Kidney (tissue), 13 donors: ENCODE measurements at regions not wholly inside any gene's neighbourhood (a gene's known extent, or its start where the extent isn't known, plus 50 kb on each side); places are given as distances from the start of the nearest gene placed in this dataset.
"Not testable (repeated sequence)": the region's sequence is repeated elsewhere in the genome, so short reads cannot be mapped to it uniquely, and the experiment has no call there.

ENCODE experiments used
- DNase-seq, 5 donors: peaks; one replicate each; pipeline ENCODE4 v3.0.0-alpha.2; 2013 to 2020
- FAIRE-seq: peaks from 2 replicates; lab custom pipeline; 2012; peaks lifted over from hg19 to GRCh38; lab: Jason Lieb, UNC
- H3K27ac ChIP-seq, 2 donors: one replicate each; pipeline ENCODE4 v1.7.0; 2013; ENCODE audit warnings: low read depth in 2 of 2, low read length in 2 of 2, inconsistent platforms in 1 of 2
- H3K27me3 ChIP-seq: one replicate; pipeline ENCODE4 v1.7.1; 2013; ENCODE audit warnings: low read length, inconsistent platforms; ENCODE audit not compliant: control insufficient read depth, insufficient read depth
- H3K36me3 ChIP-seq, 3 donors: one replicate each; pipeline versions ENCODE4 v1.7.0 to v1.7.1; 2013; ENCODE audit warnings: low read length in 3 of 3, control low read depth in 1 of 3, inconsistent platforms in 1 of 3; ENCODE audit not compliant: insufficient read depth in 3 of 3, control insufficient read depth in 2 of 3
- H3K4me1 ChIP-seq, 3 donors: one replicate each; pipeline versions ENCODE4 v1.7.0 to v1.7.1; 2013; ENCODE audit warnings: low read length in 3 of 3, inconsistent platforms in 1 of 3, low read depth in 1 of 3; ENCODE audit not compliant: control insufficient read depth in 2 of 3, insufficient read depth in 2 of 3
- H3K4me3 ChIP-seq, 3 donors: one replicate each; pipeline versions ENCODE4 v1.7.0 to v1.8.1; 2013; ENCODE audit warnings: low read length in 3 of 3, control low read depth in 1 of 3, inconsistent platforms in 1 of 3
- H3K9ac ChIP-seq, 3 donors: one replicate each; pipeline versions ENCODE4 v1.7.0 to v1.7.1; 2013; ENCODE audit warnings: low read length in 3 of 3, control low read depth in 1 of 3, inconsistent platforms in 1 of 3
- H3K9me3 ChIP-seq, 3 donors: one replicate each; pipeline versions ENCODE4 v1.7.0 to v1.7.1; 2013; ENCODE audit warnings: low read length in 3 of 3, control low read depth in 1 of 3, inconsistent platforms in 1 of 3; ENCODE audit not compliant: control insufficient read depth in 2 of 3, insufficient read depth in 1 of 3
- intact Hi-C: fragments of 100-400 bp; cut with DNase I; formaldehyde crosslinking; loops from one replicate; pipeline ENCODE4 v1.11.1; 2022
- TF ChIP-seq, protein P1 (sequence below): IDR thresholded peaks from 3 replicates; pipeline ENCODE4 v1.5.1; 2012; ENCODE audit warnings: mild to moderate bottlenecking, moderate library complexity, borderline replicate concordance; ENCODE audit not compliant: insufficient read depth; ENCODE audit errors: extremely low read depth
- donor health status: control.
- donor health status: control.
- donor health status: control.
- donor health status: control.
- donor health status: control.
- donor health status: DM: yes; HTN: yes; CAD: no.
- donor health status: Normal renal cell carcinoma (clear cell type).

DNA sequence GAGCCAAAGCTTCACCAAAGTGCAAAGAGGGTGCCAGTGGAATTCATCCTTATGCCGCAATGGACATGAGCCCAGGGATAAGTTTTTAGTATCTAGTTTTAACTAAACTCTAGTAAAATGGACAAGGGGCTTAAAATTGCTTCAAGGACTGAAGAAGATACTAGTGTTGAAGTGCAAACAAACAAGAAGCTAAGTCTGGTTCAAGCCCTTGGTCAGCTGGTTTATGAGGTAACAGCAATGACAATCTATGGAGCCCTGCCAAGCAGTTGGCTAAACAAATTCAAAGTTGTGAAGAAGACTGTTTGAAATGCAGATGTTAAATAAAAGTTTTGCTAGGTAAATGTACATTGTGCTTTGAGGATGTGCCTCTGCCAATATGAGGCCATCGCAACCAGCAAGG lies 209.4 kb downstream of the KTN1 start:
- Histone ChIP-seq H3K4me3 (no peak overlapping the region), H3K27me3 (no peaks in the 10 kb centered on the region)
- FAIRE-seq: no peak

DNA sequence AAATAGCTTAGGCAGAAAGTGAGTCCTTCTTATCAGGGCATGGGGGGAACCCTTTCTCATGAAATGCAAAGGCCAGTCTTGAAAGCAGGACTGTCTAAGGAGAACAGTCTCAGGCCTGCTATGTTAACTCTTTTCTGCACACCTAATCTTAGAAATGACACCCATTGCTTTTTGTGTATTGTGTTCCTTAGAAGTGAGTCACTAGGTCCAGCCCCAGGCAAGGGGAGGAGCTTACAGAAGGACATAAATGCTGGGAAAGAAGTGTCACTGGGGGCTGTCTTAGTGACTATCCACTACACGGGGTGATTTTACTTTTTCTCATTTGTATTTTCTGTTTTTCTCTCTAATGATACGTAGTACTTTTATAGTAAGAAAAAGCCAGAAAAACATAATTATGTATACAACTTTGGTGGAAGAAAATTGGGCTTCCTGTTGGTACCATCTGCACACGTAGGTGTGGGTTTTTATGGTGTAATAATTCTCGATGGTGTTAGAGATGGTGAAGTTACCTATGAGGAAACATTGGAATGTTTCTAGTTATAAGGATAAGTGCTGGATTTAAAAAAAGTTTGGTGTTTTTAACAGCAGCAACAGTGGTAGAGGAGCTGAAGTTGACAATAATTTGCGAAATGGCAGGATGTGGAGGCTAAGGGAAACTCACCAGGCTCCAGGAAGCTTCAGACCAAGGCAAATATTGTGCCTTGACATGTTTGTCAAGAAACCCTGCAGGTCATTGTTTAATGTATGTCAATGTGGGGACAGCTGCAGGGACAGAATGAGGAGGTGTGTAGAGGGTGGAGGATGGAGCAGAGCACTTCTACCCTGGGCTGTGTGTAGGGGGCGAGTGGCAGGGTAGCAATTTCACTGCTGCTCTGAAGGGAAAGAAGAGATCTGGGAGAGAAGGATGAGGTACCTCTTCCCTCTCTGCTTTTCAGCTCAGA lies 214.9 kb downstream of the KTN1 start:
- Histone ChIP-seq H3K27ac (no peak overlapping the region), H3K4me1 (no peaks in the 10 kb centered on the region), H3K36me3 (no peaks in the 10 kb centered on the region), H3K4me3 (no peak overlapping the region), H3K9me3 (no peaks in the 10 kb centered on the region), H3K27me3 (no peaks in the 10 kb centered on the region), H3K9ac (no peak overlapping the region)
- DNase-seq (no peak), FAIRE-seq (no peak)
- intact Hi-C loops: no loop called here
- TF ChIP-seq, protein P1, sequence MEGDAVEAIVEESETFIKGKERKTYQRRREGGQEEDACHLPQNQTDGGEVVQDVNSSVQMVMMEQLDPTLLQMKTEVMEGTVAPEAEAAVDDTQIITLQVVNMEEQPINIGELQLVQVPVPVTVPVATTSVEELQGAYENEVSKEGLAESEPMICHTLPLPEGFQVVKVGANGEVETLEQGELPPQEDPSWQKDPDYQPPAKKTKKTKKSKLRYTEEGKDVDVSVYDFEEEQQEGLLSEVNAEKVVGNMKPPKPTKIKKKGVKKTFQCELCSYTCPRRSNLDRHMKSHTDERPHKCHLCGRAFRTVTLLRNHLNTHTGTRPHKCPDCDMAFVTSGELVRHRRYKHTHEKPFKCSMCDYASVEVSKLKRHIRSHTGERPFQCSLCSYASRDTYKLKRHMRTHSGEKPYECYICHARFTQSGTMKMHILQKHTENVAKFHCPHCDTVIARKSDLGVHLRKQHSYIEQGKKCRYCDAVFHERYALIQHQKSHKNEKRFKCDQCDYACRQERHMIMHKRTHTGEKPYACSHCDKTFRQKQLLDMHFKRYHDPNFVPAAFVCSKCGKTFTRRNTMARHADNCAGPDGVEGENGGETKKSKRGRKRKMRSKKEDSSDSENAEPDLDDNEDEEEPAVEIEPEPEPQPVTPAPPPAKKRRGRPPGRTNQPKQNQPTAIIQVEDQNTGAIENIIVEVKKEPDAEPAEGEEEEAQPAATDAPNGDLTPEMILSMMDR: no peak

More for the DNA sequence above, 209.4 kb downstream of the KTN1 start:
- no peak for DNase-seq
- intact Hi-C loops: no loop called here
- Histone ChIP-seq H3K27ac (no peak overlapping the region), H3K36me3 (no peaks in the 10 kb centered on the region), H3K9ac (no peak overlapping the region), H3K4me1 (no peaks in the 10 kb centered on the region), H3K9me3 (no peaks in the 10 kb centered on the region)
- TF ChIP-seq, protein P1: no peak

DNA sequence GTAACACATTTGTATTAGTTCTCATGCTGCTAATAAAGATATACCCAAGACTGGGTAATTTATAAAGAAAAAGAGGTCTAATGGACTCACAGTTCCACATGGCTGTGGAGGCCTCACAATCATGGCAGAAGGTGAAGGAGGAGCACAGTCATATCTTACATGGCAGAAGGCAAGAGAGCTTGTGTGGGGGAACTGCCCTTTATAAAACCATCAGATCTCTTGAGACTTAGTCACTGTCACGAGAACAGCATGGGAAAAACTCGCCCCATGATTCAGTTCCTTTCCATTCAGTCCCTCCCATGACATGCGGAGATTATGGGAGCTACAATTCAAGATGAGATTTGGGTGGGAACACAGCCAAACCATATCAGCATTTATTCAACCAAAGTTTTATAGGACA lies 216.5 kb downstream of the KTN1 start:
- DNase-seq, FAIRE-seq, intact Hi-C loops: not testable (repeated sequence)

DNA sequence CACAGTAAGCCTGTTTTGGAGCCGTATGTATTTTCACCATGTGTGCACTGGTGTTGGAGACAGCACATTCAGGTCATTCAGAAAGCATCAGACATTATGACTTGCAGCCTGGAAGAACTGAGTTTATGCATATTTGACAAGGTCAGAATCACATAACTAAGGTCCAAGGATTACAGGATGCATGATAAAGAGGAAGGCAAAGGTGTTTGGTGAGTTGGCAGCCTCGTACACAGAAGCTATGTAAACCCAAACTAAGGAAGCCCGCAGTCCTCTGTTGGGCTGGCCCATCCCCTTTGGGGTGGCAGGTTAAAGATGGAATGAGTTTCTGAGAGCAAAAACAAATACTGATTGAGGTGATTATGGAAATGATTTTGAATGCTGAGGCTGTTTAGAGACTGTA lies 218.4 kb downstream of the KTN1 start:
- no peak for DNase-seq
- FAIRE-seq: no peak

More for the DNA sequence above, 216.5 kb downstream of the KTN1 start:
- not testable (repeated sequence) for H3K9me3 ChIP-seq, H3K4me1 ChIP-seq, H3K9ac ChIP-seq, H3K27ac ChIP-seq, H3K36me3 ChIP-seq, H3K27me3 ChIP-seq, H3K4me3 ChIP-seq

More for the DNA sequence above, 218.4 kb downstream of the KTN1 start:
- Histone ChIP-seq H3K4me3 (no peak overlapping the region), H3K27me3 (no peaks in the 10 kb centered on the region), H3K27ac (no peak overlapping the region), H3K9ac (no peak overlapping the region), H3K36me3 (no peaks in the 10 kb centered on the region), H3K4me1 (no peaks in the 10 kb centered on the region), H3K9me3 (no peaks in the 10 kb centered on the region)
- intact Hi-C loops: no loop called here
- TF ChIP-seq, protein P1: no peak
